B cell (primary cell): ENCODE measurements at regions not wholly inside any gene's neighbourhood (a gene's known extent, or its start where the extent isn't known, plus 50 kb on each side); places are given as distances from the start of the nearest gene placed in this dataset.

Experiments used
- EZH2 ChIP-seq: IDR thresholded peaks from 2 replicates; pipeline ENCODE4 v1.6.1; 2012; ENCODE audit warnings: borderline replicate concordance, low read depth, mild to moderate bottlenecking, moderate library complexity, low read length; ENCODE audit not compliant: insufficient read depth, poor library complexity, severe bottlenecking
- TF ChIP-seq, protein P1 (sequence below): fragments of 200-600 bp; IDR thresholded peaks from one replicate; pipeline ENCODE4 v1.8.0; 2022; ENCODE audit warnings: antibody characterized with exemption, mild to moderate bottlenecking

GRCh38 chrX:13485167-13485566 is 84.2 kb upstream of the EGFL6 start:
- TF ChIP-seq, protein P1, sequence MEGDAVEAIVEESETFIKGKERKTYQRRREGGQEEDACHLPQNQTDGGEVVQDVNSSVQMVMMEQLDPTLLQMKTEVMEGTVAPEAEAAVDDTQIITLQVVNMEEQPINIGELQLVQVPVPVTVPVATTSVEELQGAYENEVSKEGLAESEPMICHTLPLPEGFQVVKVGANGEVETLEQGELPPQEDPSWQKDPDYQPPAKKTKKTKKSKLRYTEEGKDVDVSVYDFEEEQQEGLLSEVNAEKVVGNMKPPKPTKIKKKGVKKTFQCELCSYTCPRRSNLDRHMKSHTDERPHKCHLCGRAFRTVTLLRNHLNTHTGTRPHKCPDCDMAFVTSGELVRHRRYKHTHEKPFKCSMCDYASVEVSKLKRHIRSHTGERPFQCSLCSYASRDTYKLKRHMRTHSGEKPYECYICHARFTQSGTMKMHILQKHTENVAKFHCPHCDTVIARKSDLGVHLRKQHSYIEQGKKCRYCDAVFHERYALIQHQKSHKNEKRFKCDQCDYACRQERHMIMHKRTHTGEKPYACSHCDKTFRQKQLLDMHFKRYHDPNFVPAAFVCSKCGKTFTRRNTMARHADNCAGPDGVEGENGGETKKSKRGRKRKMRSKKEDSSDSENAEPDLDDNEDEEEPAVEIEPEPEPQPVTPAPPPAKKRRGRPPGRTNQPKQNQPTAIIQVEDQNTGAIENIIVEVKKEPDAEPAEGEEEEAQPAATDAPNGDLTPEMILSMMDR = no peak
- TF ChIP-seq EZH2 = no peak
